K562 (cell line): ENCODE measurements at regions not wholly inside any gene's neighbourhood (a gene's known extent, or its start where the extent isn't known, plus 50 kb on each side); places are given as distances from the start of the nearest gene placed in this dataset.

Experiments used
- DACH1 ChIP-seq: fragments of 450-650 bp; IDR thresholded peaks from 2 replicates; pipeline ENCODE4 v1.6.1; 2018; ENCODE audit not compliant: partially characterized antibody
- GATAD2A ChIP-seq: fragments of 450-650 bp; IDR thresholded peaks from 2 replicates; pipeline ENCODE4 v1.6.1; 2017
- MCM5 ChIP-seq: fragments of 450-650 bp; IDR thresholded peaks from 2 replicates; pipeline ENCODE4 v1.6.1; 2016; ENCODE audit warnings: low read depth
- MEF2D ChIP-seq: conservative IDR thresholded peaks from 2 replicates; pipeline ENCODE4 v1.6.1; 2016; ENCODE audit warnings: low read depth, missing genetic modification characterization, missing compliant biosample characterization
- MLX ChIP-seq, 2 experiments: fragments of 450-650 bp in 1 of 2; sonication (generic) in 1 of 2; formaldehyde crosslinking; conservative IDR thresholded peaks; 2 replicates each; pipeline versions ENCODE4 v1.4.0 to v1.8.1; 2020 to 2022; ENCODE audit warnings: mild to moderate bottlenecking in 1 of 2, missing genetic modification reagents in 1 of 2
- NFE2 ChIP-seq: IDR thresholded peaks from 2 replicates; pipeline ENCODE4 v1.6.1; 2014; ENCODE audit warnings: antibody characterized with exemption, low read depth
- RB1 ChIP-seq: fragments of 450-650 bp; IDR thresholded peaks from 2 replicates; pipeline ENCODE4 v1.6.1; 2017; ENCODE audit warnings: low read depth, mild to moderate bottlenecking
- RFX7 ChIP-seq: fragments of 250-450 bp; sonication (Bioruptor Pico); IDR thresholded peaks from 2 replicates; pipeline ENCODE4 v1.5.1; 2021; ENCODE audit warnings: mild to moderate bottlenecking
- SP1 ChIP-seq: sonication (generic); formaldehyde crosslinking; IDR thresholded peaks from 2 replicates; pipeline ENCODE4 v1.8.1; 2022; ENCODE audit warnings: mild to moderate bottlenecking, missing genetic modification reagents
- ZHX1 ChIP-seq: fragments of 150-350 bp; conservative IDR thresholded peaks from 2 replicates; pipeline ENCODE4 v1.6.1; 2014; ENCODE audit warnings: low read length
- ZNF436 ChIP-seq: fragments of 250-450, 450-650 bp; sonication (Bioruptor Pico); formaldehyde crosslinking; IDR thresholded peaks from 2 replicates; pipeline ENCODE4 v1.7.0; 2020; ENCODE audit warnings: mild to moderate bottlenecking
- TF ChIP-seq, protein P1 (sequence below): fragments of 450-650 bp; IDR thresholded peaks from 2 replicates; pipeline ENCODE4 v1.6.1; 2018; ENCODE audit warnings: mild to moderate bottlenecking, low read depth; ENCODE audit not compliant: partially characterized antibody
- TF ChIP-seq, protein P2 (sequence below): fragments of 250-450 bp; sonication (Bioruptor Pico); IDR thresholded peaks from 2 replicates; pipeline ENCODE4 v1.4.0; 2020; ENCODE audit warnings: mild to moderate bottlenecking, moderate library complexity
- TF ChIP-seq, protein P3 (sequence below): fragments of 250-450 bp; sonication (Bioruptor Pico); IDR thresholded peaks from 2 replicates; pipeline ENCODE4 v1.5.0; 2020; ENCODE audit warnings: mild to moderate bottlenecking, borderline replicate concordance

DNA sequence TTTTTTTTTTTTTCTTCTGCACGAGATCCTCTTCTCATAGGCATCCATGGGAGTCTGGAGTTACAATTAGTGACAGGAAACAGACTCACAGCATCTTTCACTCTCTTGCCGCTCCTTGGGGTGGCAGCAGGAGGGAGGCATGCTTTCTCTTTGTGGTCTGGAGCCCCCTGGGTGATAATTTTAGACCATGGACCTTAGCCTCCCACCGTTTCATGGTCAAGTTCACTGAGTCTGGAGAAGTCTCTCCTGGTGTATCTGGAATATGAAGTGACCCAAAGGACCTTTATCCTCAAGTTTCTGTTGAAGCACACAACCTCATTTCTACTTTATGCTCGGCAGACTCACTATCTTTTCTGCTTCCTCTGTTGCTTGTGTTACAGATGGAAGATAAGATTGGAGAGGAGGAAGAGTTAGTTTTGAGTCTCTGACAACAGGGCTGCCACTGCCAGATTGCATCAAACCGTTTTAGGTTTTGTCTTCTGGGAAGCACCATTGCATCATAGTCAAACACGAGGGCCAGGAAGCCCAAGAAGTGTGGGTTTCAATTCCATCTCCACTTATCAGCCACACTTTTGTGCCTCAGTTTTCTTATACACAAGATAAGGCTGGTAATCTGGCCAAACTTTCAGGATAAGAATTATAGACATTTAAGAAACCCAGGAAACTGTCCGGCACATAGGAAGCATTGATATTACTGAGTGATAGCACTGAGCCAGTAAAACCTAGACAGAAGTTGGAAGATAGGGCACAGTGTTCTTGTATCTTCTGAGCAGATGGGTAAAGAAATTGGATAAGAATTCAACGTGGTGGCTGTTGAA, 62.3 kb downstream of the ADCYAP1 start (continued):
- no peak for TF ChIP-seq ZHX1
- TF ChIP-seq MEF2D (tag) = 0 out of 2 replicates have a peak, but pooled peaks have one; percentile 24
- no peak for TF ChIP-seq MLX (CRISPR knock-in tag; conservative IDR thresholded peaks at IDR 0.05)
- TF ChIP-seq NFE2 = peak; percentile 6; the same call in 1 of the 2 replicates
- no peak for TF ChIP-seq DACH1
- TF ChIP-seq, protein P1, sequence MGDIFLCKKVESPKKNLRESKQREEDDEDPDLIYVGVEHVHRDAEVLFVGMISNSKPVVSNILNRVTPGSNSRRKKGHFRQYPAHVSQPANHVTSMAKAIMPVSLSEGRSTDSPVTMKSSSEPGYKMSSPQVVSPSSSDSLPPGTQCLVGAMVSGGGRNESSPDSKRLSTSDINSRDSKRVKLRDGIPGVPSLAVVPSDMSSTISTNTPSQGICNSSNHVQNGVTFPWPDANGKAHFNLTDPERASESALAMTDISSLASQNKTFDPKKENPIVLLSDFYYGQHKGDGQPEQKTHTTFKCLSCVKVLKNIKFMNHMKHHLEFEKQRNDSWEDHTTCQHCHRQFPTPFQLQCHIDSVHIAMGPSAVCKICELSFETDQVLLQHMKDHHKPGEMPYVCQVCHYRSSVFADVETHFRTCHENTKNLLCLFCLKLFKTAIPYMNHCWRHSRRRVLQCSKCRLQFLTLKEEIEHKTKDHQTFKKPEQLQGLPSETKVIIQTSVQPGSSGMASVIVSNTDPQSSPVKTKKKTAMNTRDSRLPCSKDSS = no peak
- no peak for TF ChIP-seq SP1 (CRISPR knock-in tag)
- TF ChIP-seq, protein P2, sequence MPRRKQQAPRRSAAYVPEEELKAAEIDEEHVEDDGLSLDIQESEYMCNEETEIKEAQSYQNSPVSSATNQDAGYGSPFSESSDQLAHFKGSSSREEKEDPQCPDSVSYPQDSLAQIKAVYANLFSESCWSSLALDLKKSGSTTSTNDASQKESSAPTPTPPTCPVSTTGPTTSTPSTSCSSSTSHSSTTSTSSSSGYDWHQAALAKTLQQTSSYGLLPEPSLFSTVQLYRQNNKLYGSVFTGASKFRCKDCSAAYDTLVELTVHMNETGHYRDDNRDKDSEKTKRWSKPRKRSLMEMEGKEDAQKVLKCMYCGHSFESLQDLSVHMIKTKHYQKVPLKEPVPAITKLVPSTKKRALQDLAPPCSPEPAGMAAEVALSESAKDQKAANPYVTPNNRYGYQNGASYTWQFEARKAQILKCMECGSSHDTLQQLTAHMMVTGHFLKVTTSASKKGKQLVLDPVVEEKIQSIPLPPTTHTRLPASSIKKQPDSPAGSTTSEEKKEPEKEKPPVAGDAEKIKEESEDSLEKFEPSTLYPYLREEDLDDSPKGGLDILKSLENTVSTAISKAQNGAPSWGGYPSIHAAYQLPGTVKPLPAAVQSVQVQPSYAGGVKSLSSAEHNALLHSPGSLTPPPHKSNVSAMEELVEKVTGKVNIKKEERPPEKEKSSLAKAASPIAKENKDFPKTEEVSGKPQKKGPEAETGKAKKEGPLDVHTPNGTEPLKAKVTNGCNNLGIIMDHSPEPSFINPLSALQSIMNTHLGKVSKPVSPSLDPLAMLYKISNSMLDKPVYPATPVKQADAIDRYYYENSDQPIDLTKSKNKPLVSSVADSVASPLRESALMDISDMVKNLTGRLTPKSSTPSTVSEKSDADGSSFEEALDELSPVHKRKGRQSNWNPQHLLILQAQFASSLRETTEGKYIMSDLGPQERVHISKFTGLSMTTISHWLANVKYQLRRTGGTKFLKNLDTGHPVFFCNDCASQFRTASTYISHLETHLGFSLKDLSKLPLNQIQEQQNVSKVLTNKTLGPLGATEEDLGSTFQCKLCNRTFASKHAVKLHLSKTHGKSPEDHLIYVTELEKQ = no peak
- no peak for TF ChIP-seq RB1
- TF ChIP-seq MCM5 = no peak
- TF ChIP-seq, protein P3, sequence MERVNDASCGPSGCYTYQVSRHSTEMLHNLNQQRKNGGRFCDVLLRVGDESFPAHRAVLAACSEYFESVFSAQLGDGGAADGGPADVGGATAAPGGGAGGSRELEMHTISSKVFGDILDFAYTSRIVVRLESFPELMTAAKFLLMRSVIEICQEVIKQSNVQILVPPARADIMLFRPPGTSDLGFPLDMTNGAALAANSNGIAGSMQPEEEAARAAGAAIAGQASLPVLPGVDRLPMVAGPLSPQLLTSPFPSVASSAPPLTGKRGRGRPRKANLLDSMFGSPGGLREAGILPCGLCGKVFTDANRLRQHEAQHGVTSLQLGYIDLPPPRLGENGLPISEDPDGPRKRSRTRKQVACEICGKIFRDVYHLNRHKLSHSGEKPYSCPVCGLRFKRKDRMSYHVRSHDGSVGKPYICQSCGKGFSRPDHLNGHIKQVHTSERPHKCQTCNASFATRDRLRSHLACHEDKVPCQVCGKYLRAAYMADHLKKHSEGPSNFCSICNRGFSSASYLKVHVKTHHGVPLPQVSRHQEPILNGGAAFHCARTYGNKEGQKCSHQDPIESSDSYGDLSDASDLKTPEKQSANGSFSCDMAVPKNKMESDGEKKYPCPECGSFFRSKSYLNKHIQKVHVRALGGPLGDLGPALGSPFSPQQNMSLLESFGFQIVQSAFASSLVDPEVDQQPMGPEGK (CRISPR knock-in tag) = no peak
- no peak for TF ChIP-seq RFX7 (CRISPR knock-in tag)
- TF ChIP-seq ZNF436 (CRISPR knock-in tag) = no peak
- no peak for TF ChIP-seq GATAD2A
